Mucosa of stomach (tissue), 1 donor: ENCODE measurements at regions not wholly inside any gene's neighbourhood (a gene's known extent, or its start where the extent isn't known, plus 50 kb on each side); places are given as distances from the start of the nearest gene placed in this dataset.
"Not testable (repeated sequence)": the region's sequence is repeated elsewhere in the genome, so short reads cannot be mapped to it uniquely, and the experiment has no call there.

Source experiments
- H3K27me3 ChIP-seq: one replicate; pipeline ENCODE4 v1.7.0; 2013; ENCODE audit warnings: mild to moderate bottlenecking, low read length; ENCODE audit not compliant: control insufficient read depth, insufficient read depth
- H3K36me3 ChIP-seq: one replicate; pipeline ENCODE4 v1.7.0; 2013; ENCODE audit warnings: low read length; ENCODE audit not compliant: control insufficient read depth, insufficient read depth
- H3K4me1 ChIP-seq: one replicate; pipeline ENCODE4 v1.7.0; 2013; ENCODE audit warnings: mild to moderate bottlenecking, low read length; ENCODE audit not compliant: control insufficient read depth, insufficient read depth
- H3K4me3 ChIP-seq: one replicate; pipeline ENCODE4 v1.7.0; 2013; ENCODE audit warnings: low read length
- H3K9ac ChIP-seq: one replicate; pipeline ENCODE4 v1.7.0; 2013; ENCODE audit warnings: mild to moderate bottlenecking, low read length, moderate library complexity
- H3K9me3 ChIP-seq: one replicate; pipeline ENCODE4 v1.7.0; 2013; ENCODE audit warnings: mild to moderate bottlenecking, low read length, moderate library complexity; ENCODE audit not compliant: control insufficient read depth
- donor health status: Pancreatic carcinoma.

- Histone ChIP-seq H3K4me3 (no peak overlapping the region), H3K27me3 (no peaks in the 10 kb centered on the region), H3K9ac (no peak overlapping the region), H3K9me3 (no peaks in the 10 kb centered on the region), H3K4me1 (no peaks in the 10 kb centered on the region), H3K36me3 (no peaks in the 10 kb centered on the region)
Observed at GRCh38 chr4:32930700-32931099, 2210.5 kb downstream of the PCDH7 start.

DNA sequence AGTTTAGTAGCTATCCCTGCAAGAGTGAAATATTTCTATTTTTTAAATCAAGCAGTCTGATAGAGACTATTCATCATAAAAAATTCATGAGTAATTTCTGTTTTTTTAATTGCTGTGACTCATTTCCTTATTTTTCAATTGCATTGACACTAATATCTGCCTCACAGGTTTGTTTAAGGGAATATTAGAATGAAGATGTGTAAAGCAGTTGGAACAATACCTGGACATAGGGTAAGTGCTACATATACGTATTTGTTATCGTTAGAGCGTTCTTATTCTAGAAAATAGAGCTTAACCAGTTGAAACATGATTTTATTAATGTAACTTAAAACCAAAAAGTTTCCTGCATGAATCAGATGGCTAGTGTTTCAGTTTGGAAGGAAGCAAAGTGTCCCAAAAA lies 2211.3 kb downstream of the PCDH7 start:
- no peaks in the 10 kb centered on the region for H3K4me1 ChIP-seq
- H3K36me3 ChIP-seq: no peaks in the 10 kb centered on the region
- no peaks in the 10 kb centered on the region for H3K9me3 ChIP-seq
- H3K4me3 ChIP-seq: no peak overlapping the region
- no peak overlapping the region for H3K9ac ChIP-seq
- no peaks in the 10 kb centered on the region for H3K27me3 ChIP-seq

GRCh38 chr4:32932156-32932555 lies 2212.0 kb downstream of the PCDH7 start:
- no peak overlapping the region for H3K4me3 ChIP-seq
- H3K4me1 ChIP-seq: no peaks in the 10 kb centered on the region

GRCh38 chr4:32939222-32939621 lies 2219.1 kb downstream of the PCDH7 start:
- H3K9me3 ChIP-seq, H3K4me3 ChIP-seq, H3K4me1 ChIP-seq, H3K27me3 ChIP-seq, H3K9ac ChIP-seq, H3K36me3 ChIP-seq: not testable (repeated sequence)

More at GRCh38 chr4:32932156-32932555, 2212.0 kb downstream of the PCDH7 start:
- Histone ChIP-seq H3K9me3 (no peaks in the 10 kb centered on the region), H3K27me3 (no peaks in the 10 kb centered on the region), H3K9ac (no peak overlapping the region), H3K36me3 (no peaks in the 10 kb centered on the region)

DNA sequence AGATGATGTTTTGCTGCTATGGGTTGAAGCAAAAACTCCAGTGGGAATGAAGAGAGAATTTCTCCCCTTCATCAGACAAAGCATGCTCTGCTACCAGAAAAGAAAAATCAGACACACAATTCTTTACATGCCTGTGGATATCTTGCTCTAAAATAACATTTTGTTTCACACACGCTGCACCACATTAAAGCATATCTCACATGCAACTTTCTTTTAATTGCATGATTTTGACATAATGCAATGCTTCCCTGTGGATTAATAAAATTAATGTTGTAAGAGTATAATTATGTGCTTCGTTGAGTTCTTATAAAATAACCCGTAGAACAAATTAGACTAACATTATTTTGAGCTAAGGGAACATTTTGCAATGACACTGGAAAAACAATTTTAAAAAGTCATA lies 2230.7 kb downstream of the PCDH7 start:
- H3K9ac ChIP-seq: no peak overlapping the region
- no peaks in the 10 kb centered on the region for H3K9me3 ChIP-seq
- H3K4me1 ChIP-seq: no peaks in the 10 kb centered on the region
- no peak overlapping the region for H3K4me3 ChIP-seq
- H3K36me3 ChIP-seq: no peaks in the 10 kb centered on the region
- H3K27me3 ChIP-seq: no peaks in the 10 kb centered on the region

DNA sequence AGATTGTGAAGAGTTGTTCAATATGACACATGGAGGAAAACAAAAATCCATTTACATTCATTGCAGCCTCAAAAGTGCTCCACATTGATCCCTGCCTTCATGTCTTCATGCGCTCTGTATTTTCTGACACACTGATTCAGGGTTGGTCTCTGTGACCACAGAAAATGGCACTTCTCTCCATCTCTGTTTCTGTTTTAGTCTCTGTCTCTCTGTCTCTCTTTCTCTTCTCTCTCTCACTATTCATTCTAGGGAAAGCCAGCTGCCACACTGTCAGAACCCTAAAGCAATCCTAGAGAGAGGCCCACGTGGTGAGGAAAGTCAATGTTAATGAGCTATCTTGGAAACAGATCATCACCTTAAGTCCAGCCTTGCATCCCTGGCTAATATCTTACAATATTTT lies 2238.4 kb downstream of the PCDH7 start:
- no peaks in the 10 kb centered on the region for H3K27me3 ChIP-seq
- no peak overlapping the region for H3K9ac ChIP-seq
- H3K36me3 ChIP-seq: no peaks in the 10 kb centered on the region
- no peaks in the 10 kb centered on the region for H3K9me3 ChIP-seq
- no peaks in the 10 kb centered on the region for H3K4me1 ChIP-seq
- H3K4me3 ChIP-seq: no peak overlapping the region

GRCh38 chr4:32962100-32962499 lies 2241.9 kb downstream of the PCDH7 start:
- Histone ChIP-seq H3K9ac (no peak overlapping the region), H3K4me3 (no peak overlapping the region), H3K9me3 (no peaks in the 10 kb centered on the region), H3K27me3 (no peaks in the 10 kb centered on the region), H3K36me3 (no peaks in the 10 kb centered on the region), H3K4me1 (no peaks in the 10 kb centered on the region)

- H3K9ac ChIP-seq: no peak overlapping the region
- no peaks in the 10 kb centered on the region for H3K4me1 ChIP-seq
- H3K9me3 ChIP-seq: no peaks in the 10 kb centered on the region
Observed at GRCh38 chr4:32985256-32985655, 2265.1 kb downstream of the PCDH7 start.

GRCh38 chr4:32986236-32986635 lies 2266.1 kb downstream of the PCDH7 start:
- Histone ChIP-seq H3K36me3 (no peaks in the 10 kb centered on the region), H3K9me3 (no peaks in the 10 kb centered on the region), H3K9ac (no peak overlapping the region), H3K27me3 (no peaks in the 10 kb centered on the region), H3K4me3 (no peak overlapping the region), H3K4me1 (no peaks in the 10 kb centered on the region)

More at GRCh38 chr4:32985256-32985655, 2265.1 kb downstream of the PCDH7 start:
- no peaks in the 10 kb centered on the region for H3K36me3 ChIP-seq
- H3K27me3 ChIP-seq: no peaks in the 10 kb centered on the region
- H3K4me3 ChIP-seq: no peak overlapping the region

DNA sequence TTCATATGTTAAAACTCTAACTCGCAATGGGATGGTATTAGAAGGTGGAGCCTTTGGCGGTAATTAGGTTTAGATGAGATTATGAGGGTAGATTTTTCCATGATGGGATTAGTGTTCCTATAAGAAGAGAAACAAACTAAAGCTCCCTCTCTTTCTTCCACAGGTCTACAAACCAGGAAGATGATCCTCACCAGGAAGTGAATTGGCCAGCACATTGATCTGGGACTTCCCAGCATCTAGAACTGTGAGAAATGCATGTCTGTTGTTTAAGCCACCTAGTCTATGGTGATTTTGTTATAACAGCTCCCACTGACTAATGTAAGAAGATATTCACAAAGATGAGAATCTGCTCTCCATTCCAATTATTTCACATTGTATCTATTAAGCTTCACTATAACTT lies 2266.9 kb downstream of the PCDH7 start:
- no peak overlapping the region for H3K9ac ChIP-seq
- no peaks in the 10 kb centered on the region for H3K36me3 ChIP-seq
- no peaks in the 10 kb centered on the region for H3K27me3 ChIP-seq

GRCh38 chr4:32988165-32988811 lies 2268.1 kb downstream of the PCDH7 start:
- Histone ChIP-seq H3K4me1 (no peaks in the 10 kb centered on the region), H3K36me3 (no peaks in the 10 kb centered on the region), H3K27me3 (no peaks in the 10 kb centered on the region), H3K9ac (no peak overlapping the region), H3K4me3 (no peak overlapping the region), H3K9me3 (no peaks in the 10 kb centered on the region)

More for the DNA sequence above, 2266.9 kb downstream of the PCDH7 start:
- Histone ChIP-seq H3K4me1 (no peaks in the 10 kb centered on the region), H3K9me3 (no peaks in the 10 kb centered on the region), H3K4me3 (no peak overlapping the region)

GRCh38 chr4:32991663-32992062 lies 2271.5 kb downstream of the PCDH7 start:
- no peak overlapping the region for H3K4me3 ChIP-seq
- no peaks in the 10 kb centered on the region for H3K4me1 ChIP-seq
- no peaks in the 10 kb centered on the region for H3K27me3 ChIP-seq
- H3K9me3 ChIP-seq: no peaks in the 10 kb centered on the region
- H3K36me3 ChIP-seq: no peaks in the 10 kb centered on the region
- no peak overlapping the region for H3K9ac ChIP-seq
